Stimulated activated CD4-positive, alpha-beta T cell treated with anti-CD3 and anti-CD28 coated beads, Interleukin-1b, Interleukin-23, amount 100 ng/mL, for 4 hours (primary cell): ENCODE measurements at regions not wholly inside any gene's neighbourhood (a gene's known extent, or its start where the extent isn't known, plus 50 kb on each side); places are given as distances from the start of the nearest gene placed in this dataset.
"Not testable (repeated sequence)": the region's sequence is repeated elsewhere in the genome, so short reads cannot be mapped to it uniquely, and the experiment has no call there.

Experiments
- DNase-seq, 2 donors: peaks; one replicate each; pipeline ENCODE4 v3.0.0-alpha.2; 2020; ENCODE audit warnings: low read depth in 2 of 2

GRCh38 chr4:147246096-147246495 lies 234.8 kb upstream of the EDNRA start:
- no peak for DNase-seq

DNA sequence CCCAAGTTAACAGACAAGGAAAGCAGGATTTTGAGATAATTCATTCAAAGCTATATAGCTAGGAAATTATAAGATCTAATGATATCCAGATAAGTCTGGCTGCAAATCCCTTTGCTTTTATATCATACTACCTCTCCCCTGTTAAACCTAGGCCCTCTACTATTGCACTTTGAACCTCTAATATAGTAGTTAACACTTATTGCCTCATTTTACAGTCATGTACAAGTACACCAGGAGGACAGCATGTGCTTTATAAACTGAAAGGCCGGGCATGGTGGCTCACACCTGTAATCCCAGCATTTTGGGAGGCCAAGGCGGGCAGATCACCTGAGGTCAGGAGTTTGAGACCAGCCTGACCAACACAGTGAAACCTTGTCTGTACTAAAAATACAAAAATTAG lies 234.4 kb upstream of the EDNRA start:
- DNase-seq = not testable (repeated sequence)

- no peak for DNase-seq
Observed at GRCh38 chr4:147247579-147247978, 233.3 kb upstream of the EDNRA start.

DNA sequence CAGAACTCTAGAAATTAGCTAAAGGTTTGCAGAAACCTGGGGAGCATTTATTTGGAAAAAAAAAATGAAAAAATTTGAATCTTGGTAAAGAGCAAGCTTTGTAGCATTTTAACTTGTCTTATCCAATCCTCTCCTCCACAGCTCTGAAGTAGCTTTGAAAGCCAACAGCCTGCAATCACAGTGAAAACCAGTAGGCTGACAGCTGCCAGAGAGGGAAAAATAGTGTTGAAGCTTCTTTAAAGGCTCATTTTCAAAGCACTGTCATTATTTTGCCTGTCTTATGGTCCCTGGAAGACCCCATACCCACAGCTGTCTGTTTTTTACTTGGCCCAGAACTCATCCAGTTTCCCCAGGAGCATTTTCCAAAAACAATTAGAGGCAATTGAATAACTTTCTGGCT lies 230.8 kb upstream of the EDNRA start:
- no peak for DNase-seq

DNA sequence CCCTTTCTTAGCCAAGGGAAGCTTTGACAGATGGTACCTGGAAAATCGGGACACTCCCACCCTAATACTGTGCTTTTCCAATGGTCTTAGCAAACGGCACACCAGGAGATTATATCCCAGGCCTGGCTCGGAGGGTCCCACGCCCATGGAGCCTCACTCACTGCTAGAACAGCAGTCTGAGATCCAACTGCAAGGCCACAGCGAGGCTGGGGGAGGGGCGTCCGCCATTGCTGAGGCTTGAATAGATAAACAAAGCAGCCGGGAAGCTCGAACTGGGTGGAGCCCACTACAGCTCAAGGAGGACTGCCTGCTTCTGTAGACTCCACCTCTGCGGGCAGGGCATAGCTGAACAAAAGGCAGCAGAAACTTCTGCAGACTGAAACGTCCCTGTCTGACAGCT lies 225.6 kb upstream of the EDNRA start:
- not testable (repeated sequence) for DNase-seq

DNA sequence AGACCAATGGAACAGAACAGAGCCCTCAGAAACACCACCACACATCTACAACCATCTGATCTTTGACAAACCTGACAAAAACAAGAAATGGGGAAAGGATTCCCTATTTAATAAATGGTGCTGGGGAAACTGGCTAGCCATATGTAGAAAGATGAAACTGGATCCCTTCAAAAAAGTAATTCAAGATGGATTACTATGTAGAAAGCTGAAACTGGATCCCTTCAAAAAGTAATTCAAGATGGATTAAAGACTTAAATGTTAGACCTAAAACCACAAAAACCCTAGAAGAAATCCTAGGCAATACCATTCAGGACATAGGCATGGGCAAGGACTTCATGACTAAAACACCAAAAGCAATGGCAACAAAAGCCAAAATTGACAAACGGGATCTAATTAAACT lies 221.6 kb upstream of the EDNRA start:
- not testable (repeated sequence) for DNase-seq

DNA sequence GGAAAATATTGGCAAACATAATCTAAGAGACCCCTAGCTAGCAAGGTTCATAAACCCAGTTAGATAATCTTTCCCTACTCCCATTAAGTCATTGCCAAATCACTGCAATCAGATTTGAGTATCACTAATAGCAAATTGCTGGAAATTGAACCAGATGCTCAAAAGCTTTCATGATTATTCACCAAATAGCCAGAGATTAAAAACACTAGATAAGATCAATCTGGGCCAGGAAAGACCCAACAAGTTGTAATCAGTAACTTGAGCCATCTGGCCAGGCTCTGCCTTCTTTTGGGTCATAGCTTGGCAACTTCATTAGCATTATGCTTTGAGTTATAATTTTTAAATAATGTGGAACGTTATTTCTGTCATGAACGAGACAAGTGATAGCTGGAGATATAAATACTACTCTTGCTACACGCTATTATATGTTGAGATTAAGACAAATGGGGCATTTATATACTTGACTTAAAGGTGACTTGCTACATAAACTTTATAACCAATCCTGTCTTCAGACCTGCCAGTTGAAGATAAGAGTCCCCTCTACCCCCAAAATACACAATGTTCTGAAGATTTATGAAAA lies 196.6 kb upstream of the EDNRA start:
- no peak for DNase-seq

- no peak for DNase-seq
Observed at GRCh38 chr4:147284935-147285334, 196.0 kb upstream of the EDNRA start.

GRCh38 chr4:147285751-147286150 lies 195.1 kb upstream of the EDNRA start:
- no peak for DNase-seq

- DNase-seq = no peak
Observed at GRCh38 chr4:147286846-147287587, 193.9 kb upstream of the EDNRA start.

GRCh38 chr4:147287588-147287890 lies 193.4 kb upstream of the EDNRA start:
- no peak for DNase-seq

DNA sequence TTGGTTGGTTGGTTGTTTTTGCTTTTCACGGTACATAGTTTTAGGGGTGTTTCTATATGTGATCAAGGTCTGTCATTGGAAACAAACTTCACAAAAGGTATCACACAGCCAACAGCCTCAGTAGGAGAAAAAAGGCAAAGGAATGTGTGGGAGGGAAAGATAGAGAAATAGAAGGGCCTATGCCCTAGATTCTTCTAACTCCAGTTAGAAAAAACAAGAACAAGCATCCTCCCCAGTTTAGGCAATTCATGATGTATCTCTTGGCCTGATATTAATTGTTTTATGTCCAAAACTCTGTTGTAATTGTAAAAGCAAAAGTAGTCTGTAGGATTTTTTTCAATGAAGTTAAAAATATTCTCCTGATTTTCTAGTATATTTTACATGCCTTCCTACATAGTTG lies 192.4 kb upstream of the EDNRA start:
- DNase-seq = no peak

- DNase-seq = no peak
Observed at GRCh38 chr4:147289181-147289580, 191.7 kb upstream of the EDNRA start.

DNA sequence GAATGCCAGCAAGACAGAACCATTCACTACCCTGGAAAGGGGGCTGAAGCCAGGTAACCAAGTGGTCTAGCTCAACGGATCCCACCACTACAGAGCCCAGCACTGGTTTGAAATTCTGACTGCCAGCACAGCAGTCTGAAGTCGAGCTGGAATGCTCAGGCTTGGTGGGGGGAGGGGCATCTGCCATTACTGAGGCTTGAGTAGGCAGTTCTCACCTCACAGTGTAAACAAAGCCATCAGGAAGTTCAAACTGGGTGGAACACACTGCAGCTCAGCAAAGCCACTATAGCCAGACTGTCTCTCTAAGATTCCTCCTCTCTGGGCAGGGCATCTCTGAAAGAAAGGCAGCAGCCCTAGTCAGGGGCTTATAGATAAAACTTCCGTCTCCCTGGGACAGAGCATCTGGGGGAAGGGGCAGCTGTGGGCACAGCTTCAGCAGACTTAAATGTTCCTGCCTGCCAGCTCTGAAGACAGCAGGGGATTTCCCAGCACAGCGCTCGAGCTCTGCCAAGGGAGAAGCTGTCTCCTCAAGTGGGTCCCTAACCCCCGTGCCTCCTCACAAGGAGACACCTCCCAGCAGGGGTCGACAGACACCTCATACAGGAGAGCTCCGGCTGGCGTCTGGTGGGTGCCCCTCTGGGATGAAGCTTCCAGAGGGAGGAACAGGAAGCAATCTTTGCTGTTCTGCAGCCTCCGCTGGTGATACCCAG lies 188.1 kb upstream of the EDNRA start:
- DNase-seq = not testable (repeated sequence)

GRCh38 chr4:147293314-147293677 lies 187.6 kb upstream of the EDNRA start:
- DNase-seq = not testable (repeated sequence)

- no peak for DNase-seq
Observed at GRCh38 chr4:147299205-147299604, 181.7 kb upstream of the EDNRA start.

DNA sequence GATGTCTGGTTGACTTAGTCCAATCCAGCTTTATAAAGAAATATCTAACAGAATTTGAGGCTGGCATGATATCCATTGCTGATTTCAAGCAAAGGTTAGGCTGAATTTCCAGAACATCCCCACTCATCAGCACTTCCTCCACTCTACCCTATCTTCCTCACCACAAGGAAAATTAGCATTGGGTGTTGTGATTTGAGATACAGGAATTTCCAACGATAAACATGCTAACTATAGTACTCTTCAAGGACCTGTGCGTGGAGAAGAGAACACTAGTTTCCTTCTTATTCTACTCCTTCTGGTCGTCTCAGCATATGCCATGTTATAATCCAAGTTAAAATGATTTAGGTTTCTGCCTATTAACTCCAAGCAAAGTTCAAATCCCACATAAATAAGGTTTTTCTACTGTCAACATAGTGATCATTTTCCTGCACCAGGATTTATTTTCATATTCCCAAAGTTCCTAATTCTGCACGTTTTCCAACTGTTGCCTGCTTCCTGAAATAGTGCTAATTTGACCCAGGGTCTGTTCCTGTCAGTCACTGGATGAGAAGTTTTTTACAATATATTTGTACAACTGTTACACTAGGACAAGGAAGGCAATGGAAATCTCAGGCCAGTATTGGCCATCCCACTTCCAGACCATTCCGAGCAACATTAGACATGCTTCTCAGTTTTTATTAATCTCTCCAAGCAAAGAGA lies 177.6 kb upstream of the EDNRA start:
- no peak for DNase-seq

DNA sequence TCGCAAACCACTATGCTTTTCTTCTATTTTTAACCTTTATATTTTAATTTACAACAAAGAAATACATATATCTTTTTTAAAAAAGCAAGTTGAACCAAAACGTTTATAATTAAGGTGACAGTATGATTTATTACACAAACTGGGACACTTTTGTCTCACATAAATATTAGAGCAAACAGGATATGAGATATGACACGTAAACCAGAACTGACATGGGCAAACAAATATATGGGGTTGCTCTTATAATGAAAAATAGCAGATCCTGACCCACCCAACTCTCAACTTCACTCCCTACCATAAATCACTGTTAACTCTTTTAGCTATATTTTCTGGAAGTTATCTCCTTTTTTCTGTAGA lies 177.0 kb upstream of the EDNRA start:
- no peak for DNase-seq

DNA sequence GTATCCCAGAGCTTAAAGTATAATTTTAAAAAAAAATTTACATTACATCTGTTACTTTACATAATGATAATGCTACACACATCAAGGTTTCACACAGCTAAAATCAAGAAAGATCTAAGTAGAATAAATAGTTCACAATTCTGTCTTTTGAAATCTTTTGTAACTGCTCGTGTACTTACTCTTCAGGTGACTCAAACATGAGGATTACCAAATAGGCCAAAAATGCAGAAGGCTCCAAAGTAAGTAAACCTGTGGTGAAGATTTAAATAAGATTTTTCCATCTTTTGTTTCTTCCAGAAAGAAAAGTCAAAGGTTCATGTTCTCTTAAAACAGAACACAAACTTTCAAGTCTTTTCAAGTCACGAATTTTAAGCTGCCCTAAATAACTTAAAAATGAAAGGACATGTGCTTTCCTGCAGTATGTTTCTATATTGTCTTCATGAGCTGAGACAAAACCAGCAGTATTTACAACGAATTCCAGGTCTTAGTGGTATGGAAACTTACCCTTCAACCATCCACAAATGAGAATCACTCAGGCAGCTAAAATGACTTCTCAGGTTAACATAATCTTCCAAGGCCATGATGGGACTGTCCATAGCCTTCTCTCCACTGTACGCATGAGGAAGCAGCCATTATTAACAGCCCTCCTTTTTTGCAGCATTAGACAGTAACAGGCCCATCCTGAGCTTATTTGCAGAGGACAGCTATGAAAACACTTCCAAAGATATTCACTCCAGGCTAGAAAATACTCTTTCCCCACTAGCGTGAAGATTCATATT lies 172.8 kb upstream of the EDNRA start:
- DNase-seq = no peak

GRCh38 chr4:147309434-147309833 lies 171.5 kb upstream of the EDNRA start:
- no peak for DNase-seq

DNA sequence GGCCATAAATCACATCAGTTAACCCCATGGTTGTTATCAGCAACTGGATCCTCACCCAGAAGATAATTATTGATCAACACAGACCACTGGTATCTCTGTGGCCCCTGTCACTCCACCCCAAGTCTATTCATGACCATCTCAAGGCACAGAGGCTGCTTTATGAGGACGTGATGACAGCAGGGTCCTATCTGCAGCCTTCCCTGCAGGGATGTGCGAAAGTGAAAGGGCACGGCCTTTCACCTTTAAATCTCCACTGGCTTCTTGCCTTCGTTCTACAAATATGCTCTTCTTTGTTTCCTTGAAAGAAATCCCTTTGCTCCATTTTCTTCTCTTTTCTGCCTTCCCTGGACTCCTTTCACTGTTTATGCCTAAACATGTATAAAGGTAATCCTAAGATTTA lies 170.6 kb upstream of the EDNRA start:
- DNase-seq = no peak

- DNase-seq = no peak
Observed at GRCh38 chr4:147311956-147312355, 168.9 kb upstream of the EDNRA start.
